Activated CD4-positive, alpha-beta T cell treated with anti-CD3 and anti-CD28 coated beads for 48 hours (primary cell): ENCODE measurements at regions not wholly inside any gene's neighbourhood (a gene's known extent, or its start where the extent isn't known, plus 50 kb on each side); places are given as distances from the start of the nearest gene placed in this dataset.

Experiments used
- DNase-seq: peaks from one replicate; pipeline ENCODE4 v3.0.0-alpha.2; 2020

- no peak for DNase-seq
These were observed 279.7 kb downstream of the ADRA2A start for GRCh38 chr10:111356571-111356970.

- no peak for DNase-seq
These were observed 281.0 kb downstream of the ADRA2A start for GRCh38 chr10:111357859-111358258.

GRCh38 chr10:111360260-111360925 is 283.6 kb downstream of the ADRA2A start:
- DNase-seq, result no peak

GRCh38 chr10:111367531-111367930 is 290.7 kb downstream of the ADRA2A start:
- DNase-seq, result no peak

- DNase-seq, result no peak
These were observed 293.3 kb downstream of the ADRA2A start for GRCh38 chr10:111370101-111370500.

GRCh38 chr10:111373696-111374095 is 296.9 kb downstream of the ADRA2A start:
- DNase-seq, result no peak

- no peak for DNase-seq
These were observed 302.8 kb downstream of the ADRA2A start for GRCh38 chr10:111379534-111380187.

- no peak for DNase-seq
These were observed 307.7 kb downstream of the ADRA2A start for GRCh38 chr10:111384556-111384955.

- no peak for DNase-seq
These were observed 314.2 kb downstream of the ADRA2A start for GRCh38 chr10:111390813-111391563.

GRCh38 chr10:111392159-111392558 is 315.3 kb downstream of the ADRA2A start:
- no peak for DNase-seq

- DNase-seq, result no peak
These were observed 316.1 kb downstream of the ADRA2A start for GRCh38 chr10:111392910-111393309.

- no peak for DNase-seq
These were observed 333.9 kb downstream of the ADRA2A start for GRCh38 chr10:111410740-111411139.

- no peak for DNase-seq
These were observed 348.6 kb downstream of the ADRA2A start for GRCh38 chr10:111425459-111425858.

GRCh38 chr10:111429288-111430028 is 352.6 kb downstream of the ADRA2A start:
- no peak for DNase-seq

- DNase-seq, result peak; percentile 2
These were observed 353.2 kb downstream of the ADRA2A start for GRCh38 chr10:111430070-111430469.

GRCh38 chr10:111432588-111432987 is 355.8 kb downstream of the ADRA2A start:
- no peak for DNase-seq

GRCh38 chr10:111435871-111436270 is 359.0 kb downstream of the ADRA2A start:
- no peak for DNase-seq

GRCh38 chr10:111439034-111439842 is 362.4 kb downstream of the ADRA2A start:
- no peak for DNase-seq

- DNase-seq, result no peak
These were observed 363.7 kb downstream of the ADRA2A start for GRCh38 chr10:111440501-111440900.

GRCh38 chr10:111445667-111446066 is 368.8 kb downstream of the ADRA2A start:
- no peak for DNase-seq

GRCh38 chr10:111446966-111447365 is 370.1 kb downstream of the ADRA2A start:
- no peak for DNase-seq

GRCh38 chr10:111452153-111452552 is 375.3 kb downstream of the ADRA2A start:
- no peak for DNase-seq
